Liver (tissue), 8 donors: ENCODE measurements at regions not wholly inside any gene's neighbourhood (a gene's known extent, or its start where the extent isn't known, plus 50 kb on each side); places are given as distances from the start of the nearest gene placed in this dataset.

Source experiments
- DNase-seq: peaks from one replicate; pipeline ENCODE4 v3.0.0-alpha.2; 2017; ENCODE audit warnings: low spot score
- H3K27ac ChIP-seq, 2 donors: one replicate each; pipeline ENCODE4 v1.7.0; 2013; ENCODE audit warnings: inconsistent platforms in 2 of 2, low read length in 2 of 2, control low read depth in 1 of 2, low read depth in 1 of 2, mild to moderate bottlenecking in 1 of 2
- H3K27me3 ChIP-seq, 4 donors: one replicate each; pipeline versions ENCODE4 v1.6.1 to v1.7.0; 2013; ENCODE audit warnings: low read length in 3 of 4, inconsistent platforms in 1 of 4, mild to moderate bottlenecking in 1 of 4, moderate library complexity in 1 of 4; ENCODE audit not compliant: control insufficient read depth in 4 of 4, insufficient read depth in 4 of 4
- H3K36me3 ChIP-seq, 4 donors: one replicate each; pipeline versions ENCODE4 v1.6.1 to v1.7.0; 2013; ENCODE audit warnings: low read length in 3 of 4, mild to moderate bottlenecking in 3 of 4, low read depth in 1 of 4, moderate library complexity in 1 of 4; ENCODE audit not compliant: control insufficient read depth in 4 of 4, insufficient read depth in 3 of 4
- H3K4me1 ChIP-seq, 4 donors: one replicate each; pipeline versions ENCODE4 v1.6.1 to v1.7.0; 2013; ENCODE audit warnings: low read length in 3 of 4, mild to moderate bottlenecking in 3 of 4, moderate library complexity in 1 of 4; ENCODE audit not compliant: control insufficient read depth in 4 of 4, insufficient read depth in 4 of 4
- H3K4me3 ChIP-seq, 3 donors: one replicate each; pipeline versions ENCODE4 v1.6.1 to v1.7.0; 2013; ENCODE audit warnings: low read length in 3 of 3, control low read depth in 1 of 3, low read depth in 1 of 3, mild to moderate bottlenecking in 1 of 3
- H3K9ac ChIP-seq, 2 donors: one replicate each; pipeline ENCODE4 v1.7.0; 2013; ENCODE audit warnings: low read length in 2 of 2, mild to moderate bottlenecking in 2 of 2, moderate library complexity in 2 of 2, control low read depth in 1 of 2, low read depth in 1 of 2
- H3K9me3 ChIP-seq, 4 donors: one replicate each; pipeline versions ENCODE4 v1.6.1 to v1.7.0; 2013; ENCODE audit warnings: low read length in 3 of 4; ENCODE audit not compliant: control insufficient read depth in 4 of 4
- CTCF ChIP-seq: fragments of 150-350 bp; IDR thresholded peaks from 2 replicates; pipeline ENCODE4 v1.5.1; 2017; ENCODE audit warnings: improper control_type of control experiment, low read depth, low read length; ENCODE audit not compliant: missing input control
- EGR1 ChIP-seq, 2 donors: IDR thresholded peaks; 2 replicates each; pipeline ENCODE4 v1.6.1; 2016 to 2018; ENCODE audit warnings: antibody characterized with exemption in 2 of 2, low read depth in 2 of 2
- FOXA1 ChIP-seq: IDR thresholded peaks from 2 replicates; pipeline ENCODE4 v1.6.1; 2016; ENCODE audit warnings: antibody characterized with exemption
- FOXA2 ChIP-seq: IDR thresholded peaks from 2 replicates; pipeline ENCODE4 v1.6.1; 2016; ENCODE audit warnings: antibody characterized with exemption
- GABPA ChIP-seq, 2 donors: IDR thresholded peaks in 1 of 2; conservative IDR thresholded peaks in 1 of 2; 2 replicates each; pipeline ENCODE4 v1.6.1; 2016; ENCODE audit warnings: antibody characterized with exemption in 2 of 2, mild to moderate bottlenecking in 1 of 2, moderate library complexity in 1 of 2
- HNF4A ChIP-seq, 2 donors: conservative IDR thresholded peaks; 2 replicates each; pipeline ENCODE4 v1.6.1; 2016; ENCODE audit warnings: antibody characterized with exemption in 2 of 2, mild to moderate bottlenecking in 2 of 2
- HNF4G ChIP-seq: IDR thresholded peaks from 2 replicates; pipeline ENCODE4 v1.6.1; 2016; ENCODE audit warnings: antibody characterized with exemption
- JUND ChIP-seq, 2 donors: IDR thresholded peaks; 2 replicates each; pipeline ENCODE4 v1.6.1; 2016; ENCODE audit warnings: antibody characterized with exemption in 2 of 2
- MAX ChIP-seq: IDR thresholded peaks from 2 replicates; pipeline ENCODE4 v1.6.1; 2016; ENCODE audit warnings: antibody characterized with exemption
- RAD21 ChIP-seq, 2 donors: IDR thresholded peaks; 2 replicates each; pipeline ENCODE4 v1.6.1; 2016; ENCODE audit warnings: antibody characterized with exemption in 2 of 2, mild to moderate bottlenecking in 2 of 2
- REST ChIP-seq: IDR thresholded peaks from 2 replicates; pipeline ENCODE4 v1.6.1; 2016; ENCODE audit warnings: antibody characterized with exemption, mild to moderate bottlenecking
- RXRA ChIP-seq, 2 donors: IDR thresholded peaks; 2 replicates each; pipeline ENCODE4 v1.6.1; 2017 to 2018; ENCODE audit warnings: antibody characterized with exemption in 2 of 2, mild to moderate bottlenecking in 1 of 2
- SP1 ChIP-seq: IDR thresholded peaks from 2 replicates; pipeline ENCODE4 v1.6.1; 2018; ENCODE audit warnings: antibody characterized with exemption, mild to moderate bottlenecking
- TAF1 ChIP-seq: conservative IDR thresholded peaks from 2 replicates; pipeline ENCODE4 v1.6.1; 2016; ENCODE audit warnings: antibody characterized with exemption, mild to moderate bottlenecking
- YY1 ChIP-seq: IDR thresholded peaks from 2 replicates; pipeline ENCODE4 v1.6.1; 2016; ENCODE audit warnings: antibody characterized with exemption, mild to moderate bottlenecking
- ZBTB33 ChIP-seq: IDR thresholded peaks from 2 replicates; pipeline ENCODE4 v1.6.1; 2016; ENCODE audit warnings: antibody characterized with exemption
- WGBS: extraction: QIAGEN DNeasy Blood & Tissue Kit; methylation state at CpG from one replicate; pipeline ENCODE4 v1.1.7; 2013; 5-methylcytosine and 5-hydroxymethylcytosine counted together
- donor health status: healthy.
- donor health status: healthy.
- donor health status: healthy.
- donor health status: healthy.
- donor health status: healthy.

- no peak for TF ChIP-seq REST
- TF ChIP-seq HNF4A (conservative IDR thresholded peaks at IDR 0.05) = no peak
- no peak for TF ChIP-seq RAD21 (IDR thresholded peaks at IDR 0.05)
- no peak for TF ChIP-seq SP1
Observed at GRCh38 chrX:125621588-125621927, 301.9 kb downstream of the TEX13C start (continued).

- DNase-seq = no peak
- 86% methylated on average over 2 of the region's 2 CpGs for WGBS
- TF ChIP-seq REST (no peak), RXRA (IDR thresholded peaks at IDR 0.05) (no peak), GABPA (IDR thresholded peaks at IDR 0.05 in 1 of 2, conservative IDR thresholded peaks at IDR 0.05 in 1 of 2) (no peak), FOXA2 (no peak), JUND (IDR thresholded peaks at IDR 0.05) (no peak), HNF4G (no peak), YY1 (no peak), ZBTB33 (no peak), EGR1 (IDR thresholded peaks at IDR 0.05; ENCODE audit: low read depth in 2 of 2) (no peak), FOXA1 (no peak), MAX (no peak), CTCF (no peak), TAF1 (no peak), RAD21 (IDR thresholded peaks at IDR 0.05) (no peak)
Observed at GRCh38 chrX:125622899-125623298, 303.2 kb downstream of the TEX13C start.

More at GRCh38 chrX:125622899-125623298, 303.2 kb downstream of the TEX13C start:
- no peaks in the 10 kb centered on the region for H3K4me1 ChIP-seq
- no peak overlapping the region for H3K4me3 ChIP-seq
- no peaks in the 10 kb centered on the region for H3K36me3 ChIP-seq
- H3K27me3 ChIP-seq = no peaks in the 10 kb centered on the region
- no peak overlapping the region for H3K9ac ChIP-seq
- H3K27ac ChIP-seq = no peak overlapping the region
- H3K9me3 ChIP-seq = peaks cover 0 to 2% (median 0%) of the 10 kb centered on the region in 4 donors
